NOMO-1 (cell line): ENCODE measurements at regions not wholly inside any gene's neighbourhood (a gene's known extent, or its start where the extent isn't known, plus 50 kb on each side); places are given as distances from the start of the nearest gene placed in this dataset.
A peak's percentile ranks its signal among the peaks of the same experiment; 100 is the strongest.

ENCODE experiments used
- DNase-seq, 2 experiments: peaks; one replicate each; lab custom pipeline; 2025; ENCODE audit not compliant: unreplicated experiment in 2 of 2; lab: John Stamatoyannopoulos, UW

DNA sequence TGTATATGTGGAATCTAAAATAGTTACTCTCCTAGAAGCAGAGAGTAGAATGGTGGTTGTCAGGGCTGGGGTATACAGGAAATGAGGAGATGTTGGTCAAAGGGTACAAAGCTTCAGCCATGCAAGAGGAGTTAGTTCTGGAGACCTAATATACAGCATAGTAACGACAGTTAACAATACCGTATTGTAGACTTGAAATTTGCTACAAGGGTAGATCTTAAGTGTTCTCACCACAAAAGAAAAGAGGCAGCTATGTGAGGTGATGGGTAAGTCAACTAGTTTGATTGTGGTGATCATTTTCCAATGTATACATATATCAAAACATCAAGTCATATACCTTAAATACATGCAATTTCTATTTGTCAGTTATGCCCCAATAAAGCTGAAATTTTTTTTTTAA, 98.2 kb upstream of the CYP1B1 start:
- no peak for DNase-seq

DNA sequence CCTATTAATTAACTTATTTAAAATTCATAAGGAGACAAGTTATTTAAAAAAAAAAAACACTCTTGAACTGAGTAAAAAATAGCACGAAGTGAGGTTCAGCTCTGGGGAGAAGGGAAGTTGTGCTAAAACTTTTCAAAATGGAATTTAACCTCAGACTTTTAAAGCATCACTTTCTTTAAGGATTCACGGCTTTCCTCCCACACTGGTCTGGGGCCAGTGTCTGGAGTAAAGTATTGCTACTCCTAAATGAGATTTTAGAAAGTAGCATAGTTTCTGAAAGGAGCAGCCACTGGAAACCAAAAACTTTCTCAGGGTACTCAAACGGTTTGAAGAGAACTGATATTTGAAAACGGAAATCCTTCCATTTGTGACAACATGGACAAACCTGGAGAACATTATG, 97.7 kb upstream of the CYP1B1 start:
- no peak for DNase-seq

GRCh38 chr2:38171208-38171855, 95.4 kb upstream of the CYP1B1 start:
- DNase-seq = no peak

DNA sequence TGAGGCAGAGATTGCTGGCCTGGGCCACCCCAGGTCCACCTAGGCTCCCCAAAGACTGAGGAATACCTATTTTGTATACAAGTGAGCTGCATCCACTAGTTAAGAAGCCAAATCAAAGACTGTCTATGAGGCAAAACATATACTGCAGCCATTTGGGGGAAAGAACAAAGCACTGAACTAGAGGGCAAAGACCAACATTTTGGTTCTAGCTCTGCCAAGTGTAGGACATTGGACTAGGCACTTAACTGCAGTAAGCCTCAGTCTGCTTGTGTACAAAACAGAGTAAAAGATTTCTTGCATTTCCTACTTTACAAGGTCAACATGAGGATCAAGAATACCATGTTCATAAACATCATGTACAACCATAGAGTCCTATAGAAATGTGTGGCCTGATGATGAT, 94.8 kb upstream of the CYP1B1 start:
- DNase-seq = no peak

GRCh38 chr2:38170067-38170466, 94.1 kb upstream of the CYP1B1 start:
- no peak for DNase-seq

- DNase-seq = peak; percentile 48 to 65
Measured at GRCh38 chr2:38168710-38169480, 92.9 kb upstream of the CYP1B1 start.

DNA sequence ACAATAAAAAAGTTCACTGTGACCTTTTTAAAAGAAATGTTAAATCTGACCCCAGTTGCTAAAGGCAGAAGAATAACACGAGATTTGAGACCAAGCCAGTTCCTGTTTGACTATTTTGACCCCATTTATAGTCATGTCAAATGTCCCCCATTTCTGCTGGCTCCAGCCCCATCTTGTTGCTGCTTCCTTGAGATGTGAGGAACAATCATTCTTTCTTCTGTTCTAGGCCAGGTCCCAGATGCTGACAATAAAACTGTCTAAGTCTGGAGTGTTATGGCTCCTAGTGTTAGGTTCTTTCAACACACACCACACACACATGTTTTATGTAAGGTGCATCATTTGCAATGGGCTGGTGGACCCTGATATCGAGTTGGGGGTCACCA, 92.0 kb upstream of the CYP1B1 start:
- no peak for DNase-seq

DNA sequence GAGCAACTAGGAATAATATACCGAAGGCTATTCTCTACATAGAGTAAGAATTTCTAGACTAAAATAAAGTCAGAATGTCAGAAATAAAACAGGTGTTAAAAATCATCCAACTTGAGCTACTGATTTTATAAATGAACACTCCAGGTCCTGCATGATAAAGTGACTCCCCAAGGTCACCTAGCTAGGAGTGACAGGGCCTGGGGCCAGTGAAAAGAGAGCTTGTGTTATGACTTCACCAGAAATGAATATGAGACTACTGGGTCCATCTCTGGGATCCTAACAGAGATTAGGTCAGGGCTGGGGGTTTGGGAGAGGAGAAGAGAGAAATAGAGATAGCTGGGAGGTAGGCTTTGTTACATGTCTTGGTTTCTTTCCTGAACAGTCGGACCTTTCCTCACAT, 89.7 kb upstream of the CYP1B1 start:
- no peak for DNase-seq

- no peak for DNase-seq
Measured at GRCh38 chr2:38164881-38165280, 88.9 kb upstream of the CYP1B1 start.

GRCh38 chr2:38163579-38163978, 87.6 kb upstream of the CYP1B1 start:
- no peak for DNase-seq

GRCh38 chr2:38163006-38163405, 87.1 kb upstream of the CYP1B1 start:
- no peak for DNase-seq

GRCh38 chr2:38160516-38160915, 84.6 kb upstream of the CYP1B1 start:
- no peak for DNase-seq

- DNase-seq = no peak
Measured at GRCh38 chr2:38159597-38159996, 83.6 kb upstream of the CYP1B1 start.

- DNase-seq = no peak
Measured at GRCh38 chr2:38159191-38159590, 83.2 kb upstream of the CYP1B1 start.

DNA sequence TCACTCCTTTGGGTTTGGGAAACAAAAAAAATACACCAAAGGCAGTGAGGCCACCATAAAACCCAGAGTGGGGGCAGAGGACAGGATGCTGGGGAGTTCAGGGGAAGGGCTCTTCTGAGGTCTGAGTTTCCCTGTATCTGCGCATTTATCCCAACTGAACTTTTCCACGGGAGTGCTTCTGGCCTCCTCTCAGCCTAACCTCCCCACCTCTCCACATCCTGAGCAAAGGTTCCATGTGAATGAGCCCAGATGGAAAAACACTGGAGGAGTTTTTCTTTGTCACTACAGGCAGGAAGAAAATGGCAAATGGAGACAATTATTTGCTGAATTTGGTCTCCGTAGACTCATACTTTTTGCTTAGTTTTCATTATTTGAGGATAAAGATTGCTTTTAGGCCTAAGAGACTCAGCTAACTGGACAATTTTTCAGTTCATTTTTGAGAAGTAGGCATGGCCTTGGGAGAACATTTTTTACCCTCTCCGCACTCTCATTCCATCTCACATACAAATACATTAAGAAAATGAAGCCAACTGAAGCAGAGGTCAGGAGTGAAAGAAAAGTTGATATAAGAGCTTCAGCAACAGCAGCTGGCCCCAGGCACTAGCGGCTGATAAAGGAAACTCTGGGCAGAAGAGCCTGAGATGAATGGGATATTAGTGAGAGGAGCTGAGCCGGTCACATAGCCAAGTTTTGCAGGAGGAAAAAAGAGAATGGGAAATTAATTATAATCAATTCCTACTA, 82.6 kb upstream of the CYP1B1 start:
- DNase-seq = no peak

GRCh38 chr2:38156436-38156835, 80.5 kb upstream of the CYP1B1 start:
- no peak for DNase-seq

GRCh38 chr2:38155015-38155414, 79.1 kb upstream of the CYP1B1 start:
- DNase-seq = no peak

GRCh38 chr2:38154395-38154794, 78.4 kb upstream of the CYP1B1 start:
- DNase-seq = no peak

- DNase-seq = no peak
Measured at GRCh38 chr2:38153476-38154135, 77.7 kb upstream of the CYP1B1 start.

GRCh38 chr2:38152913-38153312, 77.0 kb upstream of the CYP1B1 start:
- no peak for DNase-seq

DNA sequence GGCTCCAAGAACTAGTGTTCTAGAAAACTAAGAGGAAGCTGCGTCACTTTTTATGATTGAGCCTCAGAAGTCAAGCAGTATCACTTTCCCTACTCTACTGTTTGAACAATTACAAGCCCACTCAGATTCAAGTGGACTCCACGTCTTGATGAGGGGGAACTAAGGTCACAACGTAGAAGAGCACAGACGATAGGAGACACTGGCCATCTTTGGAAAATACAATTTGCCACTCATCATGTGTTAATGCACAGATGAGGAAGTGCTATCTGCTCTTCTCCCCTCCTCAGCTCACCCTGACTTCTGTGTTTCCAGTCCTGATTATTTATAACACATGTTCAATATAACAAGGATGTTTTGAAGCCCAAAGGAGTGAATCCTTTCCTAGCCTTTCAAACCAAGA, 76.1 kb upstream of the CYP1B1 start:
- no peak for DNase-seq
